HG02610 (cell line): ENCODE measurements at regions not wholly inside any gene's neighbourhood (a gene's known extent, or its start where the extent isn't known, plus 50 kb on each side); places are given as distances from the start of the nearest gene placed in this dataset.

Experiments used
- ATAC-seq: cut with Tn5 transposase; IDR thresholded peaks from one replicate; pipeline ENCODE4 v1.9.1; 2021; ENCODE audit warnings: mild to moderate bottlenecking, moderate library complexity; ENCODE audit not compliant: unreplicated experiment

DNA sequence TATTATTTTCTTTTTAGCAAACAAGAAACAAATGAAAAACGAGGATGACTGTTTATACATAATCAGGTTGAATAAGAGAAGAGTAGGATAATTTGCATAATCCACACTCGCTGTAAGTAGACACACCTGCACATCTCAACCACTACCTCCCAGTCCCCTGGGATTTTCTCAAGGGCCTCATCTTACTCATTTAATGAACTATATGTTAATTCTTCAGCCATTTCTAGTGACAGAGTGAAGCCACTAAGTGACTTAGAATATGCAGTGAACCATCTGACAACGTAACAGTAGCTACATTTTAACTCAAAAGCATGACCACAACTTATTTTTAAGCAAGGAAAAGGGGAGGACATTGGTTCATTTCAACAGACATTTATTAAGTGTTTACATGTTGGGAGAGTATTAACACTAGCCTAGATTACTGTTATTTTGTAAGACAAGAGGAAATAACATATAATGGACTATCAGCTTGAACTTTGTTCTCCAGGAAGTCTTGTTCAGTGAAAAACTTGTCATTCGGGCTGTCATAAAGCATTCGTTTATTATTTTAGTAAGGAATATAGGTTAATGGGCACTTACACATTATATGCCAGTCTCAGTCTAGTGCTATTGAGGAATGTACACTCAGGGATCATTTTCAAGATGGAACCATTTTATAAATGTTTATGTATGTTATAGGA is 173.0 kb upstream of the ROBO2 start:
- ATAC-seq: peak; percentile 77

- ATAC-seq: no peak
These were observed 170.0 kb upstream of the ROBO2 start for GRCh38 chr3:76869726-76870384.

- no peak for ATAC-seq
These were observed 168.2 kb upstream of the ROBO2 start for GRCh38 chr3:76871655-76872054.

DNA sequence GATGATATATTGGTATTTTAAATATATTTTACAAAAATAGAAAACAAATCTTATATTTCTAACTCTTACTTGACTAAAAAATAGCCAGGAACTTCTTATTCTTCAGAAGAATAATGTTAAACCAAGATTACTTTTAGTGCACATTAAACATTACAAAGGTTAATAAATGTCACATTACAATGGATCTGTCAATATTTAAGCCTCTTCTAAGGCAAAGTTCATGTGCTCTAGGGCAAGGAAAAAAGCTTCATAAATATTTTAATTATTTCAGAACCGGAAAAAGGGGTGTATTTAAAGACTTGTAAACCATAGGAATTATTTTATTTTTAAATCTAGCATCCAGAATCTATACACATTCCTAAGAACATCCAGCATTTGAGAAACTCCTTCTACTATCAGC is 166.9 kb upstream of the ROBO2 start:
- ATAC-seq: no peak

GRCh38 chr3:76873532-76874242 is 166.2 kb upstream of the ROBO2 start:
- no peak for ATAC-seq

DNA sequence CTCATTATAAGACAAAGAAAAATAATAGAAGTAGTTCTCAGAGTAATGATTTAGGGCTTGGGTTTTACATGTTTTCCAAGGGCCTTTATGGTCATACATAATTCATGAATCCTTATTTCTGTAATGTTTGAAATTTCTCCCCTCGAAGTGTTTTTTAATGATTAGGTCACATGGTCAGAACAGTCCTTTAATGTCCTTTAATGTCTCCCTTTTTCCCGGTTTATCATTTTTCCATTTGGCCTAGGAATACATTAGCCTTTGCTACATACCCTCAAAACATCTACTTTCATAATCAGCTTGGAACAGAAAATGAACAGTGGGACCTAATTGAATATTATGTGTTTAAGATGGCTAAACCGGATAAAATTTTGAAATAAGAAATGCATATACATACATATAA is 159.9 kb upstream of the ROBO2 start:
- no peak for ATAC-seq

GRCh38 chr3:76886761-76887500 is 153.0 kb upstream of the ROBO2 start:
- no peak for ATAC-seq

DNA sequence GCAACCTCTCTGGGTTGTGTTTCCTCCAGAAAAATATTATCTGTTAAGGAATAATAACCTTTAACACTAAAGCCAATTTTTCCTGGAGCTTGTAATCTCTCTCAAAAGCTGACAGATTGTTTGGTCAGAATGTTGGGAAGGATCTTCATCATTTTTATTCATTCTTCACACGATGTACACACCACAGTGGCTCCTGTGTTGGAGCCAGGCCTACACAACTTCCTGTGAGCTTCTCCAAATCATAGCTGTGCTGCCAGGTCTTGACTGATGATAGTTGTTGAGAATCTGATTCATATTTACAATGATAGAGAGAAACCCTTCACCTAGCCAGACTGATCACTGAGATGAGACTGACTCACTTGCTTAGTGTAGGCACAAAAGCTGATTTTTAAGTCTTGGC is 151.0 kb upstream of the ROBO2 start:
- no peak for ATAC-seq

DNA sequence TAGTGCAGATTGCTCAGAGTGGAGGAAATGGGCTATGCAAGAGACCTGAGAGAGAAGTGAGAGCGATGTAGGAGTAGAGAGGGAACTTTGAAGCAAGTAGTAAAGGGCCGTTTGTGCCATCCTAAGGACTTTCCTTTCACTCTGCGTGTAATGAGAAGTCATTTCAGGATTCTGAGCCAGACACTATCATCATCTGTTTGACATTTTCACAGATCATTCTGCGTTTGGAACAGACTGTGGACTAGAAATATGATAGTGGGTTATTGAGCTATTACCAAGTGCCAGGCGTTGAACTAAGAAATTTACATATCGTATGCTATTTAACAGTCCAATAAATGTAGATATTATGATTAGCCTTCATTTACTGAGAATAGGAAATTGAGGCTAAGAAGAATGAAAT is 150.0 kb upstream of the ROBO2 start:
- ATAC-seq: no peak

GRCh38 chr3:76897076-76897475 is 142.8 kb upstream of the ROBO2 start:
- no peak for ATAC-seq

GRCh38 chr3:76900596-76900995 is 139.3 kb upstream of the ROBO2 start:
- ATAC-seq: no peak

DNA sequence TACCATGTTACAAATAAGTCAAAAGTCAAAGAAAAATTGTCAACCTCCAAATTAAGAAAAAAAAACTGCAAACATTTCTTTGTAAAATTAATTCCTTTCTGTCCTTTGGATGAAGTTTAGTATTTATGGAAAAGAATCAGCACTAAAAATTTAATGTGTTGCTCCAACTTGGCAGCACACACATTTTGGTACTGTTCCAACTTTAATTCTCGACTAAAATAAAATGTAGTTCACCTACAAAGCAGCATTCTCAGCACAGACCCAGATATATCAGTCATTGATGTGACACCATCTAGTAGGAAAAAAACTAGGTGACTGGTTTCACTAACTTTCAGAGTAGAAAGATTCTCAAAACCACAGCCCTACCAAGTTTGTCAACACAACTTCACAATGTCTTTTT is 131.7 kb upstream of the ROBO2 start:
- no peak for ATAC-seq

DNA sequence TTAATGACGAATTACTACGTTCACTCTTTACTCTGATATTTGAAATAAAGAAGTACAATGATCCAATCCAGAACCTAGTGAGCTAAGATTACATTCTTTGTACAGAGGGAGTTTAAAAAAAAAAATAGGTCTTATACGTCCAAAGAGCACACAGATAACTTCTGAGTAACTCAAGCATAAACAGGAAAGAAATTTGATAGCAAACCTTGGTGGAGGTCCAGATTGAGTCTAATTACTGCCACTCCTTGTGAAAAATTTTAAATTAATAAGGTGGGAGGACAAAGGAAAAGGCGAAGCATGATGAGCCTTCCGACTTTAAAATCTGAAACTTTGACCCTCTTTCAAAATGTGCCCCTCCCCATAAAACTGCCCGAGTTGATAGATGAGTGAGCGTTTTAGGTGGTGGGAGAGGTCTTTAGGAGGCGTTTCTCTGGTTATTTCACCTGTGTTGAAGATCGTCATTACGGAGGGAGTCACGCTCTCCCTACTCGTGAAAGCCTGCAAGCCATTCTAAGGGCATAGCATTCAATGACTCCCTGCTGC is 127.0 kb upstream of the ROBO2 start:
- no peak for ATAC-seq

DNA sequence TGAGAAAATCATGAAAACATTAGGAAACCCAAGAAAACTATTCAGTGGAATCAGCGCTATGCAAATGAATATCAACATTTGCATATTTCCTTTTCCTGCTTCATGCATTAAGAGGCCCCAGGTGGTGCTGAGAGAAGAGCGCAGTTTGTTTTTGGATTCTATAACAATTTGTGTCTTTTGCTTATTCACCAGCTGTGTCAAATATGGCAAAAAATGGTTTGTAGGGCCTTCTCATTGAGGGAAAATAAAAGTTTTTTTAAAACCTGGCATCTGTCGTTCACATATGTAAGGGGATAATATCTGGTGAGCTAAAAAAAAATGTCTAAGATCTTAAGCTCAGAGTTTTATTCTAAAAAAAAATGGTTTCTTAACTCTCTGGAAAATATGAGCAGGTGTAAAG is 122.5 kb upstream of the ROBO2 start:
- no peak for ATAC-seq

GRCh38 chr3:76920511-76920910 is 119.4 kb upstream of the ROBO2 start:
- no peak for ATAC-seq

- ATAC-seq: no peak
These were observed 116.4 kb upstream of the ROBO2 start for GRCh38 chr3:76923485-76923884.

DNA sequence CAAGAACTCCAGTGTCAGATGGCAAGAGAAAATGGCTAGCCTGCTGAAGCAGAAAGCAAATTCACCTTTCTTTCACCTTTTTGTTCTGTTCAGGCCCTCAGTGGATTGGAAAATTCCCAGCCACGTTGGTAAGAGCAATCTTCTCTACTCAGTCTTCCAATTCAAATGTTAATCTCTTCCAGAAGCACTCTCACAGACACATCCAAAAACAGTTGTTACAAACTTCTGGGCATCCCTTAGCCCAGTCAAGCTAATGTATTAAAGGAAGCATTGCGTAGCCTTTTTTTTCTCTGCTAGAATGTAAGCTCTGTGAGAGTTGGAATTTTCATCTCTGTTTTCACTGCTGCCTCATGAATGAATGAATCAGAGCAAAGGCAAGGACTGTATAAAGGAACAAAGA is 109.2 kb upstream of the ROBO2 start:
- ATAC-seq: no peak

DNA sequence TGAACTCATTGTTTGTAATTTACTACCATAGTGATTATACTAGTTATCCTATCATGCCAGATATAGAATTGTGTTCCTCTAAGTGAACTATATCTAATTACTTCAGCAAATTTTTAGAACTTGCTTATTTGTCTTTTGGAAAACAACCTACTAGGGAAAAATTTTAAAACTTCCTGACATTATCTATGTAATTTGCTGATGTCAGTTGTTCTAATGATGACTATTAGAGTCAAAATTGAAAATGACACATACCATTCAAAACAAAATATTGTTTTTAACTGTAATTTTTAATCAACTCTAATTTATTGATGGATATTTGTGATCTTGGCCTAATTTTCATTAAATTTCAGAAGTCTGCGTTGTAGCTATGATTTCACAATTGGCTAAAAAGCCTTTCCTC is 106.7 kb upstream of the ROBO2 start:
- no peak for ATAC-seq

DNA sequence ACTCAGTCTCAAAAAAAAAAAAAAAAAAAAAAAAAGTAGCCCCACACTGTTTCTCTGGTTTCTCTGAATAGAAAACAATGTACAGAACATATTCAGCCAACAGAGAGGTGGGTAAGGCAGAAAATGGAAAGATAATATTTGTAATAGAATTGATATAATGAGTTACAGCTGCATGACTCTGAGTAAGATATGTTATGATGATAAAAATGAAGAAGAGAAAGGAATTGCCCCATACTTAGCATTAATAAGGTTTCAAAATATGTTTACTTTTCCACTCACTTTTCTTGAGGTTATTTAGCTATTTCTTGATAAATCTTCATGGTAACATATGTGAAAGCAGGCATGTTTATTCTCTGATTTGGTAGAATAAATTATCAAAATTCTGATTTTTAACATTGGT is 100.9 kb upstream of the ROBO2 start:
- ATAC-seq: no peak

DNA sequence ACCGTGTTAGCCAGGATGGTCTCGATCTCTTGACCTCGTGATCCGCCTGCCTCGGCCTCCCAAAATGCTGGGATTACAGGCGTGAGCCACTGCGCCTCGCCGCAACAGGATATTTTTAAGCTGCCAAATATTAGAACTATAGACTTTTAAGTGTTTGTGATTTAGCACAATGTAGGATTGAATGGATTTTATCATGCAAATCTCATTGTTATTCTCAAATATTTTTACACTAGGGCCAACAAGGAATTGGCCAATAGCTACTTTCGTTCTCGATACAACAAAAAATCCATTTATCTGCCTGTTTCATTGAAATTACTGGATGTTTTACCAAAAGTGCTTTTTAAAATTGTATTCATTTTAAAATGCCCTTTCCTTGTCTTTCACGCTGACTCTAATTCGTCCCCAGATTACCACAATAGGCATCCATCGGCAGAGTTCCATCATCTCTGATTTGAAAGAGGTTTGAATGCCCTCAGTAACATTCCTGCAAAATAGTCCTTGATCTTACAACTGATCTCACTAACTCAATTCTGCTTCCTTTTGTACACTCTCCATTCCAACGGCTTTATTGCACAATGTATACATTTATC is 99.6 kb upstream of the ROBO2 start:
- no peak for ATAC-seq

DNA sequence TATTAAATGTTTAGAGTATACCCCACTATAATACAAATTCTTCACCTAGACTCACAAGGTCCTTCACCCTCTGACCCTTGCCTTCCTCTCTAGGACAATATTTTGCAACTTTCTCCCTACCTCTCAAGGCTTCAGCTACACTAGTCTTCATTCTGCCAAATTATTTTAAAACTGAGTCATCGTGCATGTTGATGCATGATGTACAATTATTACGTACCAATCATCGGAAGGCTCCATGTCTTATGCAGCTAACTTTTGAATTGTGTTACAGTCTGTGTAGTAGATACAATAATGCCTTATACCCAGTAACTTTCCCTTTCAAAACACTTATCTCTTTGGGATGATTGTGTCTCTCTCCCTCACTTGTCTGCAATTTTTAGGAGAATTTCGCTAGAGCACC is 98.5 kb upstream of the ROBO2 start:
- ATAC-seq: no peak
